Vagina (tissue), 2 donors: ENCODE measurements at regions not wholly inside any gene's neighbourhood (a gene's known extent, or its start where the extent isn't known, plus 50 kb on each side); places are given as distances from the start of the nearest gene placed in this dataset.
"Not testable (repeated sequence)": the region's sequence is repeated elsewhere in the genome, so short reads cannot be mapped to it uniquely, and the experiment has no call there.

Source experiments
- DNase-seq, 2 donors: peaks; one replicate each; pipeline ENCODE4 v3.0.0-alpha.2; 2017; ENCODE audit errors: extremely low spot score in 2 of 2
- H3K27ac ChIP-seq: fragments of 200-600 bp; sonication (generic); one replicate; pipeline ENCODE4 v1.5.1; 2019
- H3K27me3 ChIP-seq: fragments of 200-600 bp; sonication (generic); one replicate; pipeline ENCODE4 v1.5.1; 2019
- H3K36me3 ChIP-seq, 2 donors: fragments of 200-600 bp; sonication (generic); one replicate each; pipeline ENCODE4 v1.5.1; 2017 to 2019
- H3K4me1 ChIP-seq: fragments of 200-600 bp; sonication (generic); one replicate; pipeline ENCODE4 v1.5.1; 2019
- H3K4me3 ChIP-seq, 2 donors: fragments of 200-600 bp; sonication (generic); 1 replicate in 1 of 2; 2 replicates in 1 of 2; pipeline ENCODE4 v1.5.1; 2016 to 2019
- H3K9me3 ChIP-seq: fragments of 200-600 bp; sonication (generic); one replicate; pipeline ENCODE4 v1.5.1; 2019
- POLR2A ChIP-seq, 2 donors: fragments of 450-650 bp; IDR thresholded peaks; one replicate each; pipeline ENCODE4 v1.6.1; 2017; ENCODE audit warnings: antibody characterized with exemption in 2 of 2, mild to moderate bottlenecking in 2 of 2, moderate library complexity in 2 of 2
- POLR2AphosphoS5 ChIP-seq, 2 donors: sonication (generic); formaldehyde crosslinking; IDR thresholded peaks; one replicate each; pipeline ENCODE4 v1.9.0; 2017; ENCODE audit warnings: antibody characterized with exemption in 2 of 2, mild to moderate bottlenecking in 2 of 2, low read depth in 1 of 2; ENCODE audit not compliant: insufficient read depth in 1 of 2
- intact Hi-C: fragments of 100-400 bp; cut with DNase I; formaldehyde crosslinking; loops from one replicate; pipeline ENCODE4 v1.15.1; 2023
- TF ChIP-seq, protein P1 (sequence below), 3 experiments: fragments of 450-650 bp in 2 of 3; fragments of 200-600 bp in 1 of 3; sonication (generic) in 1 of 3; IDR thresholded peaks; one replicate each; pipeline ENCODE4 v1.5.1; 2017 to 2019; ENCODE audit warnings: antibody characterized with exemption in 3 of 3, mild to moderate bottlenecking in 2 of 3, moderate library complexity in 2 of 3

GRCh38 chr21:17101696-17102095 lies 411.1 kb upstream of the CXADR start:
- no peaks in the 10 kb centered on the region for H3K9me3 ChIP-seq
- intact Hi-C loops, result no loop called here
- H3K4me1 ChIP-seq, result peaks cover 13% of the 10 kb centered on the region
- DNase-seq, result no peak
- no peaks in the 10 kb centered on the region for H3K36me3 ChIP-seq
- H3K27me3 ChIP-seq, result no peaks in the 10 kb centered on the region
- no peak overlapping the region for H3K4me3 ChIP-seq
- TF ChIP-seq, protein P1, sequence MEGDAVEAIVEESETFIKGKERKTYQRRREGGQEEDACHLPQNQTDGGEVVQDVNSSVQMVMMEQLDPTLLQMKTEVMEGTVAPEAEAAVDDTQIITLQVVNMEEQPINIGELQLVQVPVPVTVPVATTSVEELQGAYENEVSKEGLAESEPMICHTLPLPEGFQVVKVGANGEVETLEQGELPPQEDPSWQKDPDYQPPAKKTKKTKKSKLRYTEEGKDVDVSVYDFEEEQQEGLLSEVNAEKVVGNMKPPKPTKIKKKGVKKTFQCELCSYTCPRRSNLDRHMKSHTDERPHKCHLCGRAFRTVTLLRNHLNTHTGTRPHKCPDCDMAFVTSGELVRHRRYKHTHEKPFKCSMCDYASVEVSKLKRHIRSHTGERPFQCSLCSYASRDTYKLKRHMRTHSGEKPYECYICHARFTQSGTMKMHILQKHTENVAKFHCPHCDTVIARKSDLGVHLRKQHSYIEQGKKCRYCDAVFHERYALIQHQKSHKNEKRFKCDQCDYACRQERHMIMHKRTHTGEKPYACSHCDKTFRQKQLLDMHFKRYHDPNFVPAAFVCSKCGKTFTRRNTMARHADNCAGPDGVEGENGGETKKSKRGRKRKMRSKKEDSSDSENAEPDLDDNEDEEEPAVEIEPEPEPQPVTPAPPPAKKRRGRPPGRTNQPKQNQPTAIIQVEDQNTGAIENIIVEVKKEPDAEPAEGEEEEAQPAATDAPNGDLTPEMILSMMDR (IDR thresholded peaks at IDR 0.05), result no peak
- no peak for TF ChIP-seq POLR2A (IDR thresholded peaks at IDR 0.05)
- TF ChIP-seq POLR2AphosphoS5 (IDR thresholded peaks at IDR 0.05; ENCODE audit: insufficient read depth in 1 of 2, low read depth in 1 of 2), result no peak
- no peak overlapping the region for H3K27ac ChIP-seq

GRCh38 chr21:17105932-17106331 lies 406.9 kb upstream of the CXADR start:
- Histone ChIP-seq H3K9me3 (no peaks in the 10 kb centered on the region), H3K4me1 (peaks cover 13% of the 10 kb centered on the region), H3K4me3 (no peak overlapping the region), H3K36me3 (no peaks in the 10 kb centered on the region), H3K27me3 (no peaks in the 10 kb centered on the region), H3K27ac (no peak overlapping the region)
- intact Hi-C loops, result no loop called here
- TF ChIP-seq, protein P1 (IDR thresholded peaks at IDR 0.05), result no peak
- TF ChIP-seq POLR2AphosphoS5 (IDR thresholded peaks at IDR 0.05; ENCODE audit: insufficient read depth in 1 of 2, low read depth in 1 of 2), result no peak
- no peak for TF ChIP-seq POLR2A (IDR thresholded peaks at IDR 0.05)
- no peak for DNase-seq

GRCh38 chr21:17114045-17114444 lies 398.8 kb upstream of the CXADR start:
- intact Hi-C loops, result no loop called here

DNA sequence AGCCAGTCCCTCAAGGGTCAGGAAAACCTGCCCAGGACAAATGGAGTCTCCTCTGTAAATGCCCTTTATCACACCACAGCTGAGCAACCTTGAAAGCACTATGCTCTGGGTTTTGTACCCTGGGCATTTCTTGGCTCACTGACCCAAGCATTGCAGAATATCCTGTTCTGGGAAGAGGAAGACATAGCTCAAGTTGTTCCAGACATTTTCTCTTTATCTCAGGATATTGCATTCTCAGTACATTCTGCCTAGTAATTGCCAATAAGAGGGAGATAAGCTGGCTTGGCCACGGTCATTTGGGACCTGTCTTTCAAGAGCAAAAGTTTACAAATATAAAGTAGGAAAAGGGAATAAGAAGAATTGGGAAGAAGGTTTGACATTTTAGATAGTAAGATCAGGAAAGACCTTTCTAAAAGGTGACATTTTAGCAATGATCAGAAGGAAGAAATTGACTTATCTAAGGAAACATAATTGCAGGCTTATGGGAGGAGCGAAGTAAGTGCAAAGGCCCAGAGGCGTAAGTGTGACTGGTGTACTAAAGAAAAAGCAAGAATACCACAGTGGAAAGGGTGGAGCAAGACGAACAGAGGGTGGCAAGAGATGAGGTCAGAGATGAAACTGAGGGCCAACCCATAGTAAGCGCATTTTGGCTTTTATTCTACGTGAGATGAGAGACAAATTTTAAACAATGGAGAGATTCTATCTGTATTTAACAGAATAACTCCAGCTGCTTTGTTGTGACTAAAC lies 394.0 kb upstream of the CXADR start:
- no peaks in the 10 kb centered on the region for H3K36me3 ChIP-seq
- peaks cover 16% of the 10 kb centered on the region for H3K4me1 ChIP-seq
- H3K4me3 ChIP-seq, result no peak overlapping the region
- intact Hi-C loops, result no loop called here
- no peaks in the 10 kb centered on the region for H3K9me3 ChIP-seq
- TF ChIP-seq POLR2AphosphoS5 (IDR thresholded peaks at IDR 0.05; ENCODE audit: insufficient read depth in 1 of 2, low read depth in 1 of 2) (no peak), POLR2A (IDR thresholded peaks at IDR 0.05) (no peak)
- H3K27me3 ChIP-seq, result no peaks in the 10 kb centered on the region
- peak overlapping the region; percentile 61 for H3K27ac ChIP-seq
- no peak for DNase-seq

More at GRCh38 chr21:17114045-17114444, 398.8 kb upstream of the CXADR start:
- H3K9me3 ChIP-seq, result no peaks in the 10 kb centered on the region
- no peak overlapping the region for H3K27ac ChIP-seq
- H3K4me3 ChIP-seq, result no peak overlapping the region
- no peak for TF ChIP-seq POLR2A (IDR thresholded peaks at IDR 0.05)
- TF ChIP-seq, protein P1 (IDR thresholded peaks at IDR 0.05), result no peak
- no peak for TF ChIP-seq POLR2AphosphoS5 (IDR thresholded peaks at IDR 0.05; ENCODE audit: insufficient read depth in 1 of 2, low read depth in 1 of 2)
- H3K4me1 ChIP-seq, result peaks cover 7% of the 10 kb centered on the region
- DNase-seq, result no peak
- H3K27me3 ChIP-seq, result no peaks in the 10 kb centered on the region
- H3K36me3 ChIP-seq, result no peaks in the 10 kb centered on the region

DNA sequence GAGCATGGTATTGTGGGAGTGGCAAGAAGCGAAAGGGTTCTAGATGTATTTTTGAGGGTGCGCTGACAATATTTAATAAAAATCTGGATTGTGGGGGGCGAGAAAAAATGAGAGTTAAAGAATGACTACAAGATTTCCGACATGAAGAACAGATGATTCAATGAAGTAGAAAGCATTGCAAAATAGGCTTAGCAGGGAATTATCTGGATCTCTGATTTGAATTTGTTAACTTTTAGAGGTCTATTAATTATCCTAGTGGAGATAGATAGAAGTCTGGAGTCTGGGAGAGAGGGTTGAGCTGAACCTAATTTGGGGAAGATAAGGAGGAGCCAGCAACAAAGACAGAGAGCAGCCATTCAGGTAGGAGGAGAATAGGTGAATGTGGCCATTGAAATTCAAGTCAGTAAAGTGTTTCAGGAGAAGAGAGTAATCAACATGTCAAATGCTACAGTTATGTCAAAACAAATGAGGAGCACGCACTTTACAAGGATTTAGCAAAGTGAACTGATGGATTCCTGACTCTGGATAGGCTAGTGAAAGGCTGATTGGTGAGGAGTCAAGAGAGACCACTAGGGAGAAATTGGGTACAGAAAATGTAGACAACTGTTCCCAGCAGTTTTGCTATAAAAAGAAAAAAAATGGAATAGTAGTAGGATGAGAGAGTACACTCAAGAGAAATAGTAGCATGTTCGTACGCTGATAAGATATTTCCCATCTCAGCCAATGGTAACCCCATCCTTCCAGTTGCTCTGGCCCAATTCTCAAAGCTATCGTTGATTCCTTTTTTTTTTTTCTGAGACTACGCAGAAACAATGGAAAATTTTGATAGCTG lies 393.2 kb upstream of the CXADR start:
- Histone ChIP-seq H3K4me3 (no peak overlapping the region), H3K9me3 (no peaks in the 10 kb centered on the region), H3K4me1 (peaks cover 16% of the 10 kb centered on the region), H3K27ac (peak overlapping the region; percentile 61), H3K36me3 (no peaks in the 10 kb centered on the region), H3K27me3 (no peaks in the 10 kb centered on the region)
- no peak for DNase-seq
- intact Hi-C loops, result no loop called here
- TF ChIP-seq, protein P1 (IDR thresholded peaks at IDR 0.05), result no peak

- Histone ChIP-seq H3K27ac (peak overlapping the region; percentile 58), H3K4me1 (peaks cover 12% of the 10 kb centered on the region)
- intact Hi-C loops, DNase-seq, H3K27me3 ChIP-seq, H3K9me3 ChIP-seq, H3K36me3 ChIP-seq, H3K4me3 ChIP-seq: not testable (repeated sequence)
Measured at GRCh38 chr21:17127395-17127794, 385.4 kb upstream of the CXADR start.
